GM12872 (cell line): ENCODE measurements at regions not wholly inside any gene's neighbourhood (a gene's known extent, or its start where the extent isn't known, plus 50 kb on each side); places are given as distances from the start of the nearest gene placed in this dataset.

Experiments
- TF ChIP-seq, protein P1 (sequence below): IDR thresholded peaks from 3 replicates; pipeline ENCODE4 v1.5.1; 2011; ENCODE audit warnings: low read depth, mild to moderate bottlenecking, low read length, moderate library complexity; ENCODE audit not compliant: insufficient read depth

GRCh38 chr15:31974855-31975829 is 55.2 kb upstream of the CHRNA7 start:
- TF ChIP-seq, protein P1, sequence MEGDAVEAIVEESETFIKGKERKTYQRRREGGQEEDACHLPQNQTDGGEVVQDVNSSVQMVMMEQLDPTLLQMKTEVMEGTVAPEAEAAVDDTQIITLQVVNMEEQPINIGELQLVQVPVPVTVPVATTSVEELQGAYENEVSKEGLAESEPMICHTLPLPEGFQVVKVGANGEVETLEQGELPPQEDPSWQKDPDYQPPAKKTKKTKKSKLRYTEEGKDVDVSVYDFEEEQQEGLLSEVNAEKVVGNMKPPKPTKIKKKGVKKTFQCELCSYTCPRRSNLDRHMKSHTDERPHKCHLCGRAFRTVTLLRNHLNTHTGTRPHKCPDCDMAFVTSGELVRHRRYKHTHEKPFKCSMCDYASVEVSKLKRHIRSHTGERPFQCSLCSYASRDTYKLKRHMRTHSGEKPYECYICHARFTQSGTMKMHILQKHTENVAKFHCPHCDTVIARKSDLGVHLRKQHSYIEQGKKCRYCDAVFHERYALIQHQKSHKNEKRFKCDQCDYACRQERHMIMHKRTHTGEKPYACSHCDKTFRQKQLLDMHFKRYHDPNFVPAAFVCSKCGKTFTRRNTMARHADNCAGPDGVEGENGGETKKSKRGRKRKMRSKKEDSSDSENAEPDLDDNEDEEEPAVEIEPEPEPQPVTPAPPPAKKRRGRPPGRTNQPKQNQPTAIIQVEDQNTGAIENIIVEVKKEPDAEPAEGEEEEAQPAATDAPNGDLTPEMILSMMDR = peak; percentile 68

DNA sequence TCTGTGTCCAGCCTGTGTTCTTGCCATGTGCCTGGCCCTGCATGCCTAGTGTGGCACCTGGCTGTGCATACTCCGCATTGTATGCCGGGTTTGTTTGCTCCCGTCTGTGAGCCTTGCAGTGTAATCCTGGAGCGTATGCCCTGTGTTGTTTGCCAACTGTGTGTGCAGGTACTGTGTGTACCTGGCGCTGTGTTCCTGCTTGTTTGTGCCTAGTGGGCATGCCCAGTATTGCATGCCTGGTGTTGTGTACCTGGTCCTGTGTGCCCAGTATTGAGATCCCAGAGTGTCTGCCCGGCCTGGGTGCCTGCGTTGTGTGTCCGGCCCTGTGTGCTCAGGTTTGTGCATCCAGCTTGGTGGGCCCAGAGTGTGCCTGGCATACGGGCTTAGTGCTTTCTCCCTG is 54.5 kb upstream of the CHRNA7 start:
- TF ChIP-seq, protein P1 = peak; percentile 46; the same call in 1 of the 3 replicates

GRCh38 chr15:31977138-31977537 is 53.2 kb upstream of the CHRNA7 start:
- TF ChIP-seq, protein P1 = no peak

- TF ChIP-seq, protein P1 = peak; percentile 87
These were observed 52.3 kb upstream of the CHRNA7 start for GRCh38 chr15:31977812-31978661.
